HepG2 (cell line): ENCODE measurements at regions not wholly inside any gene's neighbourhood (a gene's known extent, or its start where the extent isn't known, plus 50 kb on each side); places are given as distances from the start of the nearest gene placed in this dataset.

Source experiments
- CREM ChIP-seq, 2 experiments: sonication (generic) in 1 of 2; formaldehyde crosslinking in 1 of 2; IDR thresholded peaks; 2 replicates each; pipeline versions ENCODE4 v1.4.0 to v1.6.1; 2016 to 2020; ENCODE audit warnings: antibody characterized with exemption in 1 of 2, mild to moderate bottlenecking in 1 of 2, missing genetic modification reagents in 1 of 2
- ELF3 ChIP-seq: IDR thresholded peaks from 2 replicates; pipeline ENCODE4 v1.6.1; 2016; ENCODE audit warnings: missing genetic modification reagents, missing compliant biosample characterization
- TMF1 ChIP-seq: sonication (generic); formaldehyde crosslinking; IDR thresholded peaks from 2 replicates; pipeline ENCODE4 v1.8.1; 2022; ENCODE audit warnings: low read depth, missing genetic modification reagents
- U2AF1 ChIP-seq: fragments of 200-400 bp; formaldehyde crosslinking; optimal IDR thresholded peaks from 2 replicates; pipeline ENCODE3; 2017; ENCODE audit warnings: mild to moderate bottlenecking, low read depth, low read length
- ZNF749 ChIP-seq: sonication (generic); formaldehyde crosslinking; IDR thresholded peaks from 2 replicates; pipeline ENCODE4 v1.8.0; 2022; ENCODE audit warnings: mild to moderate bottlenecking, missing genetic modification reagents, moderate library complexity, borderline replicate concordance

- TF ChIP-seq TMF1 (CRISPR knock-in tag) (no peak), CREM (IDR thresholded peaks at IDR 0.05) (no peak), CREM (CRISPR knock-in tag; IDR thresholded peaks at IDR 0.05) (no peak), ZNF749 (CRISPR knock-in tag) (no peak), ELF3 (CRISPR knock-in tag) (no peak), U2AF1 (no peak)
Measured at GRCh38 chr6:169081248-169081647, 172.4 kb downstream of the THBS2 start.
